WTC11 (cell line): ENCODE measurements at regions not wholly inside any gene's neighbourhood (a gene's known extent, or its start where the extent isn't known, plus 50 kb on each side); places are given as distances from the start of the nearest gene placed in this dataset.

ENCODE experiments used
- ATAC-seq: fragments of 200-7000 bp; cut with Tn5 transposase; 2 replicates; pipeline ENCODE4 v1.10.0; 2021; ENCODE audit warnings: mild to moderate bottlenecking, moderate library complexity
- CTCF ChIA-PET: fragments of 300-600 bp; sonication (Branson Sonifier 250); formaldehyde crosslinking; loops from one replicate; lab custom pipeline; 2021; ENCODE audit warnings: antibody characterized with exemption; lab: Charles Lee
- POLR2A ChIA-PET: fragments of 350-600 bp; sonication (Branson Sonifier 250); formaldehyde crosslinking; loops from one replicate; lab custom pipeline; 2021; ENCODE audit warnings: antibody characterized with exemption; lab: Charles Lee
- DNase-seq: peaks from one replicate; pipeline ENCODE4 v3.0.0; 2021; ENCODE audit warnings: low spot score
- H3K27ac Mint-ChIP-seq: 2 replicates; pipeline ENCODE4 v1.8.0; 2021; ENCODE audit warnings: mixed read lengths
- H3K27me3 Mint-ChIP-seq: 2 replicates; pipeline ENCODE4 v1.8.0; 2021; ENCODE audit warnings: low read depth, mild to moderate bottlenecking, moderate library complexity, mixed read lengths
- H3K36me3 Mint-ChIP-seq: 2 replicates; pipeline ENCODE4 v1.8.0; 2021; ENCODE audit warnings: mixed read lengths
- H3K4me1 Mint-ChIP-seq: 2 replicates; pipeline ENCODE4 v1.8.0; 2022; ENCODE audit warnings: mixed read lengths
- H3K4me3 Mint-ChIP-seq: 2 replicates; pipeline ENCODE4 v1.8.0; 2021; ENCODE audit warnings: mild to moderate bottlenecking, moderate library complexity, mixed read lengths
- H3K9me3 Mint-ChIP-seq: 2 replicates; pipeline ENCODE4 v1.8.0; 2021; ENCODE audit warnings: mixed read lengths
- CBFB ChIP-seq: sonication (generic); formaldehyde crosslinking; IDR thresholded peaks from 2 replicates; pipeline ENCODE4 v1.8.1; 2022; ENCODE audit warnings: mild to moderate bottlenecking, low read depth, missing genetic modification reagents
- CTCF ChIP-seq: fragments of 200-600 bp; IDR thresholded peaks from 2 replicates; pipeline ENCODE4 v1.8.0; 2022; ENCODE audit warnings: antibody characterized with exemption
- E2F4 ChIP-seq: sonication (generic); formaldehyde crosslinking; IDR thresholded peaks from 2 replicates; pipeline ENCODE4 v1.8.1; 2022; ENCODE audit warnings: low read depth, mild to moderate bottlenecking, moderate library complexity, missing genetic modification reagents, borderline replicate concordance
- EMX1 ChIP-seq: fragments of 250-450 bp; sonication (Bioruptor Pico); IDR thresholded peaks from 2 replicates; pipeline ENCODE4 v1.8.0; 2021; ENCODE audit warnings: mild to moderate bottlenecking
- ETV6 ChIP-seq: sonication (generic); formaldehyde crosslinking; IDR thresholded peaks from 2 replicates; pipeline ENCODE4 v1.8.1; 2022; ENCODE audit warnings: mild to moderate bottlenecking, missing genetic modification reagents
- GABPB1 ChIP-seq: sonication (generic); formaldehyde crosslinking; IDR thresholded peaks from 2 replicates; pipeline ENCODE4 v1.8.1; 2023; ENCODE audit warnings: mild to moderate bottlenecking, missing genetic modification reagents
- HMGA2 ChIP-seq: fragments of 250-450 bp; sonication (Bioruptor Pico); IDR thresholded peaks from 2 replicates; pipeline ENCODE4 v1.4.0; 2021; ENCODE audit warnings: mild to moderate bottlenecking, moderate library complexity
- KAT7 ChIP-seq: sonication (generic); formaldehyde crosslinking; IDR thresholded peaks from 2 replicates; pipeline ENCODE4 v1.8.1; 2023; ENCODE audit warnings: missing genetic modification reagents, mild to moderate bottlenecking, borderline replicate concordance
- MAX ChIP-seq: sonication (generic); formaldehyde crosslinking; IDR thresholded peaks from 2 replicates; pipeline ENCODE4 v1.8.0; 2022; ENCODE audit warnings: mild to moderate bottlenecking, missing genetic modification reagents
- MXD4 ChIP-seq: fragments of 250-450 bp; sonication (Bioruptor Pico); IDR thresholded peaks from 2 replicates; pipeline ENCODE4 v1.8.0; 2021; ENCODE audit warnings: mild to moderate bottlenecking, moderate library complexity, borderline replicate concordance
- MYBL2 ChIP-seq: sonication (generic); formaldehyde crosslinking; IDR thresholded peaks from 2 replicates; pipeline ENCODE4 v1.8.1; 2023; ENCODE audit warnings: mild to moderate bottlenecking, moderate library complexity, missing genetic modification reagents
- NFYB ChIP-seq: sonication (generic); formaldehyde crosslinking; conservative IDR thresholded peaks from 2 replicates; pipeline ENCODE4 v1.8.0; 2022; ENCODE audit warnings: low read depth, missing genetic modification reagents
- PRDM15 ChIP-seq: sonication (generic); formaldehyde crosslinking; IDR thresholded peaks from 2 replicates; pipeline ENCODE4 v1.8.0; 2022; ENCODE audit warnings: missing genetic modification reagents
- PREB ChIP-seq: sonication (generic); formaldehyde crosslinking; IDR thresholded peaks from 2 replicates; pipeline ENCODE4 v1.8.1; 2022; ENCODE audit warnings: mild to moderate bottlenecking, missing genetic modification reagents, moderate library complexity, borderline replicate concordance
- RORB ChIP-seq: fragments of 250-450 bp; sonication (Bioruptor Pico); IDR thresholded peaks from 2 replicates; pipeline ENCODE4 v1.9.0; 2021; ENCODE audit warnings: mild to moderate bottlenecking
- SOX15 ChIP-seq: fragments of 250-450 bp; sonication (Bioruptor Pico); IDR thresholded peaks from 2 replicates; pipeline ENCODE4 v1.9.0; 2021; ENCODE audit warnings: mild to moderate bottlenecking
- STAT6 ChIP-seq: sonication (generic); formaldehyde crosslinking; conservative IDR thresholded peaks from 2 replicates; pipeline ENCODE4 v1.8.1; 2023; ENCODE audit warnings: mild to moderate bottlenecking, low read depth, missing genetic modification reagents, moderate library complexity
- TCF7 ChIP-seq: sonication (generic); formaldehyde crosslinking; IDR thresholded peaks from 2 replicates; pipeline ENCODE4 v1.8.0; 2022; ENCODE audit warnings: mild to moderate bottlenecking, low read depth, missing genetic modification reagents, moderate library complexity
- TP53 ChIP-seq: sonication (generic); formaldehyde crosslinking; IDR thresholded peaks from 2 replicates; pipeline ENCODE4 v1.8.1; 2023; ENCODE audit warnings: mild to moderate bottlenecking, missing genetic modification reagents
- ZBTB21 ChIP-seq: sonication (generic); formaldehyde crosslinking; IDR thresholded peaks from 2 replicates; pipeline ENCODE4 v1.8.1; 2023; ENCODE audit warnings: mild to moderate bottlenecking, missing genetic modification reagents, borderline replicate concordance
- ZBTB43 ChIP-seq: sonication (generic); formaldehyde crosslinking; IDR thresholded peaks from 2 replicates; pipeline ENCODE4 v1.8.1; 2023; ENCODE audit warnings: mild to moderate bottlenecking, missing genetic modification reagents
- ZNF121 ChIP-seq: sonication (generic); formaldehyde crosslinking; IDR thresholded peaks from 2 replicates; pipeline ENCODE4 v1.8.0; 2023; ENCODE audit warnings: missing genetic modification reagents
- ZNF219 ChIP-seq: sonication (generic); formaldehyde crosslinking; IDR thresholded peaks from 2 replicates; pipeline ENCODE4 v1.8.0; 2023; ENCODE audit warnings: missing genetic modification reagents, mild to moderate bottlenecking, borderline replicate concordance
- ZNF317 ChIP-seq: sonication (generic); formaldehyde crosslinking; IDR thresholded peaks from 2 replicates; pipeline ENCODE4 v1.8.1; 2023; ENCODE audit warnings: low read depth, mild to moderate bottlenecking, moderate library complexity, missing genetic modification reagents, borderline replicate concordance
- ZNF423 ChIP-seq: fragments of 250-450 bp; sonication (Bioruptor Pico); IDR thresholded peaks from 2 replicates; pipeline ENCODE4 v2.1.2; 2022; ENCODE audit warnings: mild to moderate bottlenecking, moderate library complexity
- ZNF671 ChIP-seq: fragments of 250-450 bp; sonication (Bioruptor Pico); IDR thresholded peaks from 2 replicates; pipeline ENCODE4 v1.8.0; 2021; ENCODE audit warnings: mild to moderate bottlenecking

- TF ChIP-seq STAT6 (CRISPR knock-in tag), result no peak
- TF ChIP-seq MXD4 (CRISPR knock-in tag), result no peak
- TF ChIP-seq E2F4, result no peak
- TF ChIP-seq EMX1 (CRISPR knock-in tag), result no peak
- no peak for TF ChIP-seq CTCF
- no peak for TF ChIP-seq ZNF423 (CRISPR knock-in tag)
- TF ChIP-seq NFYB (CRISPR knock-in tag), result no peak
- TF ChIP-seq GABPB1 (CRISPR knock-in tag), result no peak
- no peak for TF ChIP-seq ZNF121 (CRISPR knock-in tag)
- TF ChIP-seq RORB (CRISPR knock-in tag), result no peak
- no peak for TF ChIP-seq KAT7 (CRISPR knock-in tag)
- no peak for TF ChIP-seq ZNF671 (CRISPR knock-in tag)
- no peak for TF ChIP-seq MAX
These were observed 69.9 kb upstream of the KLF7 start (continued) for GRCh38 chr2:207235621-207236020.

GRCh38 chr2:207236156-207236935 is 70.6 kb upstream of the KLF7 start:
- Mint-ChIP-seq H3K27ac (no peak overlapping the region), H3K27me3 (peaks cover 6% of the 10 kb centered on the region), H3K4me3 (no peak overlapping the region), H3K4me1 (peaks cover 31% of the 10 kb centered on the region), H3K36me3 (no peaks in the 10 kb centered on the region), H3K9me3 (no peaks in the 10 kb centered on the region)
- ChIA-PET CTCF (no interaction called here), POLR2A (no interaction called here)
- ATAC-seq, result no peak
- DNase-seq, result no peak
- TF ChIP-seq TP53 (CRISPR knock-in tag) (no peak), ZNF219 (no peak), ZBTB43 (CRISPR knock-in tag) (no peak), ZBTB21 (no peak), ZNF317 (CRISPR knock-in tag) (no peak), SOX15 (no peak), ETV6 (no peak), MAX (no peak), PREB (CRISPR knock-in tag) (no peak), HMGA2 (no peak), MYBL2 (CRISPR knock-in tag) (no peak), PRDM15 (no peak), TCF7 (CRISPR knock-in tag) (no peak), CBFB (CRISPR knock-in tag) (no peak)
